Karpas-422 (cell line): ENCODE measurements at regions not wholly inside any gene's neighbourhood (a gene's known extent, or its start where the extent isn't known, plus 50 kb on each side); places are given as distances from the start of the nearest gene placed in this dataset.
"Not testable (repeated sequence)": the region's sequence is repeated elsewhere in the genome, so short reads cannot be mapped to it uniquely, and the experiment has no call there.

ENCODE experiments used
- DNase-seq: peaks from one replicate; pipeline ENCODE4 v3.0.0-alpha.2; 2015
- H2AFZ ChIP-seq: fragments of 200-600 bp; sonication (generic); 2 replicates; pipeline ENCODE4 v1.6.1; 2014; ENCODE audit warnings: antibody characterized with exemption, low read length, mixed read lengths
- H3K27ac ChIP-seq: fragments of 200-600 bp; sonication (generic); 2 replicates; pipeline ENCODE4 v1.5.1; 2014; ENCODE audit warnings: mild to moderate bottlenecking, low read length, moderate library complexity
- H3K27me3 ChIP-seq: fragments of 200-600 bp; sonication (generic); 2 replicates; pipeline ENCODE4 v1.6.1; 2014; ENCODE audit warnings: low read length, mixed read lengths
- H3K36me3 ChIP-seq: fragments of 200-600 bp; sonication (generic); 2 replicates; pipeline ENCODE4 v1.6.1; 2014; ENCODE audit warnings: low read length, mixed read lengths; ENCODE audit not compliant: insufficient read depth
- H3K4me1 ChIP-seq: fragments of 200-600 bp; sonication (generic); 2 replicates; pipeline ENCODE4 v1.6.1; 2014; ENCODE audit warnings: mild to moderate bottlenecking, low read length, mixed read lengths
- H3K4me2 ChIP-seq: fragments of 200-600 bp; sonication (generic); 2 replicates; pipeline ENCODE4 v1.6.1; 2014; ENCODE audit warnings: low read length, low read depth, mild to moderate bottlenecking; ENCODE audit not compliant: poor library complexity, severe bottlenecking
- H3K4me3 ChIP-seq: fragments of 200-600 bp; sonication (generic); 2 replicates; pipeline ENCODE4 v1.5.1; 2014; ENCODE audit warnings: mild to moderate bottlenecking, antibody characterized with exemption, low read length, mixed read lengths
- H3K79me2 ChIP-seq: fragments of 200-600 bp; sonication (generic); 2 replicates; pipeline ENCODE4 v1.6.1; 2014; ENCODE audit warnings: mild to moderate bottlenecking, low read length, mixed read lengths
- H3K9ac ChIP-seq: fragments of 200-600 bp; sonication (generic); 2 replicates; pipeline ENCODE4 v1.6.0; 2014; ENCODE audit warnings: low read length
- H3K9me2 ChIP-seq: fragments of 200-600 bp; sonication (generic), shearing (Covaris generic); replicated peaks from 2 replicates; pipeline ENCODE4 v1.6.0; 2014; ENCODE audit warnings: mild to moderate bottlenecking, low read length, moderate library complexity; ENCODE audit not compliant: insufficient read depth
- H3K9me3 ChIP-seq: fragments of 300-700, 200-600 bp; sonication (generic); 2 replicates; pipeline ENCODE4 v1.6.1; 2014; ENCODE audit warnings: low read length, mixed read lengths
- H4K20me1 ChIP-seq: fragments of 200-600 bp; sonication (generic); 2 replicates; pipeline ENCODE4 v1.6.1; 2014; ENCODE audit warnings: mild to moderate bottlenecking, antibody characterized with exemption, low read length, low read depth; ENCODE audit not compliant: insufficient read depth

DNA sequence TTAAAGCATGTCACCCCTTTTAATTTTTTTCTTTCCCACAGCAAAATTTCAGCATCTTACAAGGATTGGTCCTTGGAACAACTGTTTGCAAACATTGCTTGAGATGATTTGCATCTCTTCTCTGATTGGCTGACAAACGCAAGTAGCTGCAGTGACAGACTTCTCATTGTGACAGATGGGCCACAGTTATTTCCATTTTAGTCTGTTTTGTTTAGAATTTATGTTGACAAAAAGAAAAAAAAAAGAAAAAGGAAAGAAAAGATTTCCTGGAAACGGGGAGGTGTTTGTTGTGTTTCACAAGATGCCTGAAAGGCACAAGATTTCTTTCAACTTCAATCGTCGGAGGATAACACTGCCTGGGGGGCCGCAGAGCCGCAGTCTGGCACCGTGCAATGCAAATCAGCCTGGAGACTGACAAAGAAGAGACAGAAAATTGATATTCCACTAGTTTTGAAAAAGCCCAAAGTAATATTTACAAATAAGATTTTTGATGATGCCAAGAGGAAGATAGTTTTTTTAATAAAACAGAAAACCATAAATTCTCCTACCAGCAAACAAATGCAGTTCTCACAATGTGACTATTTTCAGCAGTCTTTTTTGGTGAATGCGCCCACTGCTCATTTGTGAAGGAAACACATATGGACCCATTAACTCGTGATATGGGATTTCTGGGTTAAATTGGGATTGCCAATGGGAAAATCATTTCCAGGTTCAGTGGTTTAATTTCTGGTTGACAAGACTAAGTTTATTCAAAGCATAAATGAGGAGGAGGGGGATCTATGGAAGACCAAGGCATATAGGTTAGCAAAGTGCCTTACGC is 296.2 kb upstream of the SMIM21 start:
- Histone ChIP-seq H3K27ac (no peak overlapping the region), H3K27me3 (no peaks in the 10 kb centered on the region), H4K20me1 (no peaks in the 10 kb centered on the region), H3K4me3 (no peak overlapping the region), H3K9me2 (no peaks in the 10 kb centered on the region), H3K9me3 (no peaks in the 10 kb centered on the region), H3K9ac (no peak overlapping the region), H3K4me2 (no peak overlapping the region), H3K79me2 (no peaks in the 10 kb centered on the region), H2AFZ (no peak overlapping the region), H3K4me1 (no peaks in the 10 kb centered on the region), H3K36me3 (no peaks in the 10 kb centered on the region)
- DNase-seq = no peak

DNA sequence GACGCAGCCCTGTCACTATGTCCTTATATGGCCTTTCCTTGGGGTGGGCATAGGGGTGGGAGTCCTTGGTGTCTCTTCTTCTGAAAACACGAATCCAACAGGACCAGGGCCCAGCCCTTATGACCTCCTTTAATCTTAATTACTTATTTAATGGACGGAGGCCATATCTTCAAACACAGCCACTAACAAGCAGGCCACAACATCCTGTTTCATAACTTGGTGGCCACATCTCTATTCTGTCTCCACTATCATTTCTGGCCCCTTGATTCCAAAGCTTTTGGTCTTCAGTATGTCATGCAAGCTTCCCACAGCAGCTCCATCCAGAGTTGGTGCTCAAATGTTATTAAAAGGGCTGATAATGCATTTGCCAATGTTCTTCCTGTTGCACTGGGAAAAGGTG is 287.3 kb upstream of the SMIM21 start:
- Histone ChIP-seq H3K79me2 (no peaks in the 10 kb centered on the region), H4K20me1 (no peaks in the 10 kb centered on the region), H2AFZ (no peak overlapping the region), H3K4me2 (no peak overlapping the region), H3K9ac (no peak overlapping the region), H3K9me3 (no peaks in the 10 kb centered on the region; the same call in 1 of the 2 replicates), H3K27me3 (no peaks in the 10 kb centered on the region), H3K4me3 (no peak overlapping the region), H3K27ac (no peak overlapping the region), H3K36me3 (no peaks in the 10 kb centered on the region), H3K4me1 (no peaks in the 10 kb centered on the region), H3K9me2 (no peaks in the 10 kb centered on the region)
- DNase-seq = no peak

DNA sequence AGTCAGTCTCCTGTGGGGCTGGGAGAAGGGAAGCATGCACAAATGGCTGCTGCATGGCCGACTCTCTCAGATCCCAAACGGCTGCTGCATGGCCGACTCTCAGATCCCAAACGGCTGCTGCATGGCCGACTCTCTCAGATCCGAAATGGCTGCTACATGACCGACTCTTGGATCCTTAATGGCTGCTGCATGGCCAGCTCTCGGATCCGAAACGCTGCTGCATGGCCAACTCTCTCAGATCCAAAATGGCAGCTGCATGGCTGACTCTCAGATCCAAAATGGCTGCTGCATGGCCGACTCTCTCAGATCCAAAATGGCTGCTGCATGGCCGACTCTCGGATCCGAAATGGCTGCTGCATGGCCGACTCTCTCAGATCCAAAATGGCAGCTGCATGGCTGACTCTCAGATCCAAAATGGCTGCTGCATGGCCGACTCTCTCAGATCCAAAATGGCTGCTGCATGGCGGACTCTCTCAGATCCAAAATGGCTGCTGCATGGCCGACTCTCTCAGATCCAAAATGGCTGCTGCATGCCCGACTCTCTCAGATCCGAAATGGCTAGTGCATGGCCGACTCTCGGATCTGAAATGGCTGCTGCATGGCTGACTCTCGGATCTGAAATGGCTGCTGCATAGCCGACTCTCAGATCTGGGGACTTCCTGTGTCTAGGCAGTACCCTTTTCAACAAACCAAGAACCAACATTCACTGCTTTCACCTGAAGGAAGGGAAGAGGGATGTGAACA is 284.8 kb upstream of the SMIM21 start:
- DNase-seq, H3K9me3 ChIP-seq, H3K4me2 ChIP-seq, H3K27me3 ChIP-seq, H3K4me3 ChIP-seq, H3K9me2 ChIP-seq, H3K79me2 ChIP-seq, H3K4me1 ChIP-seq, H4K20me1 ChIP-seq, H2AFZ ChIP-seq, H3K9ac ChIP-seq, H3K36me3 ChIP-seq, H3K27ac ChIP-seq: not testable (repeated sequence)

DNA sequence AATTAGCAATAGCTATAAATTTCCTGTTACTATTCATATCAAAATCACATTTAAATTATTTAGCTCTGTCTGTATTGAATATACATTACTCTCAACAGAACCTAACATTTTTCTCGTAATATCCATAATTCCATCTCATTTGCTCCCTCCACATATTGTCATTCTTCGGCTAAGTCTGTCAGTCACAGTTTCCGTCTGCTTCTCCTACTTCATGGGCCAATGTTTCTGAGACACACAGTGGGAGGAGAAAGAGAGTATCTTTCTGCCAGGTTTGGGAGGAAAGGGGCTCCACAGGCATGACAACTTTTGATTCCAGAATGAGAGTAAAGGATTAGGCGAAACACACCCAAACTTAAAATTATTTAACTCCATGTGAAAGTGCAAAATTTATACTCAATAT is 273.1 kb upstream of the SMIM21 start:
- Histone ChIP-seq H3K9me3 (no peaks in the 10 kb centered on the region), H2AFZ (no peak overlapping the region), H3K4me2 (no peak overlapping the region), H3K4me1 (no peaks in the 10 kb centered on the region), H4K20me1 (no peaks in the 10 kb centered on the region), H3K9me2 (no peaks in the 10 kb centered on the region), H3K36me3 (no peaks in the 10 kb centered on the region), H3K27ac (no peak overlapping the region), H3K27me3 (no peaks in the 10 kb centered on the region), H3K4me3 (no peak overlapping the region), H3K79me2 (no peaks in the 10 kb centered on the region), H3K9ac (no peak overlapping the region)
- DNase-seq = no peak

DNA sequence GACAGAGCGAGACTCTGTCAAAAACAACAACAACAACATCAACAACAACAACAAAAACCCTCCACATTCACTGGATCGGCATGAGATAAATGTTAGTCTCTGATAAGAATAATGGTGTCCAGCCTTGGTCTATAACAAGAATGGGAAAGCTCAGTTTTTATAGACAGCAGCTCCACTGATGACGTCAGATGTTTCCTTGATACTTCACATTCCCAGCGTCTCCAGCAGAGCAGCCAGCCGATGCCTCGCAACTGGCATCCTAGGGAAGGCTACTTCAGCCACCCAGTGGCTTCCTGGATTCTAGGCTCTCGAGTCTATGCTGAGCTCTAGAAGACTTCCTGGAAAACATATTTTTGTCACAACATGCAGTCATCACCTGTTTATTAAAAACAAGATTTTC is 271.4 kb upstream of the SMIM21 start:
- Histone ChIP-seq H3K27ac (no peak overlapping the region), H3K9me3 (no peaks in the 10 kb centered on the region), H3K4me1 (no peaks in the 10 kb centered on the region), H3K79me2 (no peaks in the 10 kb centered on the region), H3K27me3 (no peaks in the 10 kb centered on the region), H4K20me1 (no peaks in the 10 kb centered on the region), H3K36me3 (no peaks in the 10 kb centered on the region), H3K4me2 (no peak overlapping the region), H2AFZ (no peak overlapping the region), H3K9me2 (no peaks in the 10 kb centered on the region), H3K9ac (no peak overlapping the region), H3K4me3 (no peak overlapping the region)
- no peak for DNase-seq

DNA sequence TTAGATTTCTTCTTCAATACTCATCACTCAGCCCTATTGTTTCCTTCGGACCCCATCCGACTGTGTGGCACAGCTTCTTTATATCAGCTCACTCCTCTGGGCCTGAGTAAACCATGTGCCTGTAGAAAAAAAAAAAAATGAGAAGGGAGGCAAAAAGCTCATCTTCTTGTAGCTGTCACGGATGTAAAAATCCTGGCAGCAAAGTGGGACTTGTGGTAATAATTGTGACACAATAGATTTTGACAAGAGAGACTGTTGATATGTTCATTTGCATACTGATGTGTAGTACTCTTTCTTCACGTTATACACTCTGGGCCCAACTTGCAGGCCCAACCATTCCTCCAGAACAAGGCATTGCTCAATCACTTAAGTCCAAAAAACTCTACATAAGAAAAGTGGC is 270.0 kb upstream of the SMIM21 start:
- no peak overlapping the region for H3K4me3 ChIP-seq
- H3K27me3 ChIP-seq = no peaks in the 10 kb centered on the region
- no peaks in the 10 kb centered on the region for H3K4me1 ChIP-seq
- no peaks in the 10 kb centered on the region for H3K36me3 ChIP-seq
- H4K20me1 ChIP-seq = no peaks in the 10 kb centered on the region
- H2AFZ ChIP-seq = no peak overlapping the region
- H3K9me3 ChIP-seq = no peaks in the 10 kb centered on the region
- H3K9ac ChIP-seq = no peak overlapping the region
- H3K79me2 ChIP-seq = no peaks in the 10 kb centered on the region
- no peak overlapping the region for H3K27ac ChIP-seq
- no peak for DNase-seq
- no peaks in the 10 kb centered on the region for H3K9me2 ChIP-seq
- no peak overlapping the region for H3K4me2 ChIP-seq

DNA sequence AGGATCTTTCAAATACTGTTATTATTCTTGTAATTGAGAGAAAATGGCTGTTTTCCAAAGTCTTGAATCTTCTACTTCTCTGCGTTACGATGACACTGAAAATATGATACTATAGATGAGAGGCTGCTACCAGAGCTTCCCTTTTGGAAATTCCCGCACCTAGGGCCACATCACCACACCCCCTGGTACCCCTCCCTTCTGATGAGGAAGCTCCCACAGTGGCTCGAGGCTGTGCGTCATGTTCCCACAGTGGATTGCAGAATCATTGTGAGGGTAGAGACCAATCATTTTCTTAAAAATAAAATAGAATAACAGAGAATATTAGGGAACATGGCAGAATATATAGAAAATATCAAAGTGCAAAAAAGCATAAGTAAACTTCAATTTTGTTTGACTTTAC is 268.9 kb upstream of the SMIM21 start:
- Histone ChIP-seq H3K4me1 (no peaks in the 10 kb centered on the region), H3K27me3 (no peaks in the 10 kb centered on the region), H3K9ac (no peak overlapping the region), H3K9me2 (no peaks in the 10 kb centered on the region), H3K79me2 (no peaks in the 10 kb centered on the region), H4K20me1 (no peaks in the 10 kb centered on the region), H3K4me2 (no peak overlapping the region), H3K9me3 (no peaks in the 10 kb centered on the region), H3K27ac (no peak overlapping the region), H3K4me3 (no peak overlapping the region), H2AFZ (no peak overlapping the region), H3K36me3 (no peaks in the 10 kb centered on the region)
- DNase-seq = no peak

DNA sequence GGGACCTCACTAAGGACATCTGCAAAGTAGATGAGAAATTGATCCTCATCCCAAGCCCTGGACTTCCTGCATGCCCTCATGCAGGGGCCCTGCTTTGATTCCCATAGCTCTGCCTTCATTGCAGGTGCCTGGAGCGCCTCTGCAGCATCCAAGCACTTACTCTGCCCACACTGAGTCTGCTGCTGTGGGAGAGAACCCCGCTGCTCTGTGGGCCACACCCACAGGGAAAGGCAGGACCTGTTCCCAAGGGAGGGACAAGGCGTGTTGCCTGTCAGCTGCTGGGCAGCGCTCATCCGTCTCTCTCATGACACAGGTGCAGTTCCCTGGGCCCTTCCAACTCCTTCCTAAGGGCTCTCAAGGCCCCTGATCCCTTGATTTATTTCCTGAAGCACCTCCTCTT is 266.8 kb upstream of the SMIM21 start:
- Histone ChIP-seq H3K9ac (no peak overlapping the region), H3K9me3 (no peaks in the 10 kb centered on the region), H3K27ac (no peak overlapping the region), H3K27me3 (no peaks in the 10 kb centered on the region), H3K36me3 (no peaks in the 10 kb centered on the region), H4K20me1 (no peaks in the 10 kb centered on the region), H3K4me2 (no peak overlapping the region), H2AFZ (no peak overlapping the region), H3K4me1 (no peaks in the 10 kb centered on the region), H3K4me3 (no peak overlapping the region), H3K9me2 (no peaks in the 10 kb centered on the region), H3K79me2 (no peaks in the 10 kb centered on the region)
- no peak for DNase-seq
